OCI-LY7 (cell line): ENCODE measurements at regions not wholly inside any gene's neighbourhood (a gene's known extent, or its start where the extent isn't known, plus 50 kb on each side); places are given as distances from the start of the nearest gene placed in this dataset.
"Not testable (repeated sequence)": the region's sequence is repeated elsewhere in the genome, so short reads cannot be mapped to it uniquely, and the experiment has no call there.

Experiments used
- BruUV-seq: library from RNA; stranded (reverse); fragments of 400-500 nt; replicated peaks from 2 replicates; lab custom pipeline; 2021; lab: Mats Ljungman, UMichigan
- CTCF ChIA-PET: fragments of 300-600 bp; sonication (Branson Sonifier 250); formaldehyde crosslinking; loops from one replicate; lab custom pipeline; 2022; ENCODE audit warnings: antibody characterized with exemption; ENCODE audit not compliant: unreplicated experiment; lab: Charles Lee
- POLR2A ChIA-PET: fragments of 300-600 bp; sonication (Branson Sonifier 250); formaldehyde crosslinking; loops from one replicate; lab custom pipeline; 2022; ENCODE audit warnings: antibody characterized with exemption; lab: Charles Lee
- DNase-seq: peaks from one replicate; pipeline ENCODE4 v3.0.0-alpha.2; 2015; ENCODE audit warnings: low spot score
- H2AFZ ChIP-seq: fragments of 200-600 bp; sonication (generic), shearing (Covaris generic); 2 replicates; pipeline ENCODE4 v1.6.1; 2014; ENCODE audit warnings: mild to moderate bottlenecking, antibody characterized with exemption, low read length, moderate library complexity
- H3K27ac ChIP-seq: fragments of 200-600 bp; sonication (generic); 2 replicates; pipeline ENCODE4 v1.5.1; 2014; ENCODE audit warnings: mixed run types, low read depth, mild to moderate bottlenecking, moderate library complexity, low read length, inconsistent platforms; ENCODE audit not compliant: poor library complexity, severe bottlenecking
- H3K36me3 ChIP-seq: fragments of 200-600 bp; sonication (generic); 2 replicates; pipeline ENCODE4 v1.6.1; 2014; ENCODE audit warnings: mild to moderate bottlenecking, antibody characterized with exemption, low read length, moderate library complexity, mixed read lengths; ENCODE audit not compliant: insufficient read depth
- H3K4me1 ChIP-seq: fragments of 200-600 bp; sonication (generic); 2 replicates; pipeline ENCODE4 v1.5.1; 2014; ENCODE audit warnings: mild to moderate bottlenecking, low read length; ENCODE audit not compliant: insufficient read depth, poor library complexity, severe bottlenecking
- H3K4me2 ChIP-seq: fragments of 200-600 bp; sonication (generic); 2 replicates; pipeline ENCODE4 v1.6.1; 2014; ENCODE audit warnings: mild to moderate bottlenecking, low read length
- H3K4me3 ChIP-seq: fragments of 200-600 bp; sonication (generic); 2 replicates; pipeline ENCODE4 v1.5.1; 2014; ENCODE audit warnings: mild to moderate bottlenecking, low read depth, low read length; ENCODE audit not compliant: poor library complexity, severe bottlenecking
- H3K79me2 ChIP-seq: fragments of 200-600 bp; sonication (generic); 2 replicates; pipeline ENCODE4 v1.6.1; 2016; ENCODE audit warnings: low read depth, mild to moderate bottlenecking, low read length, moderate library complexity, mixed read lengths; ENCODE audit not compliant: insufficient read depth
- H3K9me2 ChIP-seq: fragments of 200-600 bp; sonication (generic); 2 replicates; pipeline ENCODE4 v1.6.1; 2016; ENCODE audit warnings: mild to moderate bottlenecking, low read length, mixed read lengths; ENCODE audit not compliant: insufficient read depth
- H3K9me3 ChIP-seq: fragments of 200-600 bp; sonication (generic); 2 replicates; pipeline ENCODE4 v1.6.1; 2014; ENCODE audit warnings: mild to moderate bottlenecking, mixed run types, low read length, mixed read lengths
- H4K20me1 ChIP-seq: fragments of 200-600 bp; sonication (generic); 2 replicates; pipeline ENCODE4 v1.6.1; 2014; ENCODE audit warnings: mild to moderate bottlenecking, antibody characterized with exemption, low read length, moderate library complexity, mixed read lengths; ENCODE audit not compliant: insufficient read depth
- EZH2phosphoT487 ChIP-seq: fragments of 200-600 bp; sonication (generic); IDR thresholded peaks from 2 replicates; pipeline ENCODE4 v1.6.1; 2018; ENCODE audit warnings: low read depth, borderline replicate concordance, mild to moderate bottlenecking, mixed run types, antibody characterized with exemption, low read length, moderate library complexity, mixed read lengths
- intact Hi-C: fragments of 100-400 bp; cut with micrococcal nuclease; formaldehyde crosslinking; loops from one replicate; pipeline ENCODE4 v1.10.0; 2022; ENCODE audit not compliant: unreplicated experiment
- TF ChIP-seq, protein P1 (sequence below): fragments of 200-600 bp; sonication (generic); conservative IDR thresholded peaks from 2 replicates; pipeline ENCODE4 v1.5.1; 2014; ENCODE audit warnings: mild to moderate bottlenecking, antibody characterized with exemption, low read length, moderate library complexity, mixed read lengths

GRCh38 chr9:86485359-86485758 lies 131.1 kb upstream of the TUT7 start:
- no peak for DNase-seq

DNA sequence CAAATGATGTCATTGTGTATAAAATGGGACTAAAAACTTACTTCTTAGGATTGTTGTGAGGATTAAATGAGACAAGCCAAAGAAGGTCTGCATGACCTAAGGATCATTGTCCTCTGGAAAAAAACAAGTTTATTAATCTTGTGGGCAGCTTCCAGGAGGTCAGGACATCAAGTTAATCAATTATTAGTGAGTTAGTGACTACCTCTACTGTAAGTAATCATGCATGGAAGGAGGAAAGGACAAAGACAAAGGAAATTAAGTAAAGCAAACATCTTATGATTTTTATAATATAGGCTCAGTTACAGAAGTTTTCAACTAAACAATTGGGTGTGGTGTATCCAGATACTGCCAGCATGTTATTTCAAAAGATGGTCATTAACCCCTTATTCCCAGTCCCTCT lies 129.3 kb upstream of the TUT7 start:
- intact Hi-C loops = loop anchor here (10.0 kb wide), 1 partner anchor 841 kb away; no protein-coding TSS in a partner anchor
- Histone ChIP-seq H3K4me1 (no peaks in the 10 kb centered on the region), H3K9me3 (0 out of 2 replicates have a peak, but pooled peaks cover 3% of the 10 kb centered on the region), H3K9me2 (no peaks in the 10 kb centered on the region), H3K79me2 (no peaks in the 10 kb centered on the region), H4K20me1 (no peaks in the 10 kb centered on the region), H3K27ac (no peak overlapping the region), H3K4me3 (no peak overlapping the region), H3K4me2 (no peak overlapping the region), H2AFZ (no peak overlapping the region), H3K36me3 (no peaks in the 10 kb centered on the region)
- TF ChIP-seq EZH2phosphoT487 = no peak
- TF ChIP-seq, protein P1, sequence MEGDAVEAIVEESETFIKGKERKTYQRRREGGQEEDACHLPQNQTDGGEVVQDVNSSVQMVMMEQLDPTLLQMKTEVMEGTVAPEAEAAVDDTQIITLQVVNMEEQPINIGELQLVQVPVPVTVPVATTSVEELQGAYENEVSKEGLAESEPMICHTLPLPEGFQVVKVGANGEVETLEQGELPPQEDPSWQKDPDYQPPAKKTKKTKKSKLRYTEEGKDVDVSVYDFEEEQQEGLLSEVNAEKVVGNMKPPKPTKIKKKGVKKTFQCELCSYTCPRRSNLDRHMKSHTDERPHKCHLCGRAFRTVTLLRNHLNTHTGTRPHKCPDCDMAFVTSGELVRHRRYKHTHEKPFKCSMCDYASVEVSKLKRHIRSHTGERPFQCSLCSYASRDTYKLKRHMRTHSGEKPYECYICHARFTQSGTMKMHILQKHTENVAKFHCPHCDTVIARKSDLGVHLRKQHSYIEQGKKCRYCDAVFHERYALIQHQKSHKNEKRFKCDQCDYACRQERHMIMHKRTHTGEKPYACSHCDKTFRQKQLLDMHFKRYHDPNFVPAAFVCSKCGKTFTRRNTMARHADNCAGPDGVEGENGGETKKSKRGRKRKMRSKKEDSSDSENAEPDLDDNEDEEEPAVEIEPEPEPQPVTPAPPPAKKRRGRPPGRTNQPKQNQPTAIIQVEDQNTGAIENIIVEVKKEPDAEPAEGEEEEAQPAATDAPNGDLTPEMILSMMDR = no peak
- BruUV-seq = no TSS peak
- ChIA-PET POLR2A (no interaction called here), CTCF (no interaction called here)
- DNase-seq = no peak

More at GRCh38 chr9:86485359-86485758, 131.1 kb upstream of the TUT7 start:
- ChIA-PET POLR2A (no interaction called here), CTCF (no interaction called here)
- BruUV-seq = no TSS peak
- peak overlapping the region; percentile 78; the same call in 1 of the 2 replicates for H2AFZ ChIP-seq
- no peaks in the 10 kb centered on the region for H3K36me3 ChIP-seq
- no peaks in the 10 kb centered on the region for H4K20me1 ChIP-seq
- no peaks in the 10 kb centered on the region for H3K4me1 ChIP-seq
- H3K9me3 ChIP-seq = 0 out of 2 replicates have a peak, but pooled peaks cover 3% of the 10 kb centered on the region
- no peak for TF ChIP-seq EZH2phosphoT487
- TF ChIP-seq, protein P1 = no peak
- no peak overlapping the region for H3K4me2 ChIP-seq
- H3K27ac ChIP-seq = no peak overlapping the region
- intact Hi-C loops = loop anchor here (10.0 kb wide), 1 partner anchor 839 kb away; no protein-coding TSS in a partner anchor
- H3K4me3 ChIP-seq = no peak overlapping the region
- H3K9me2 ChIP-seq = no peaks in the 10 kb centered on the region
- no peaks in the 10 kb centered on the region for H3K79me2 ChIP-seq

DNA sequence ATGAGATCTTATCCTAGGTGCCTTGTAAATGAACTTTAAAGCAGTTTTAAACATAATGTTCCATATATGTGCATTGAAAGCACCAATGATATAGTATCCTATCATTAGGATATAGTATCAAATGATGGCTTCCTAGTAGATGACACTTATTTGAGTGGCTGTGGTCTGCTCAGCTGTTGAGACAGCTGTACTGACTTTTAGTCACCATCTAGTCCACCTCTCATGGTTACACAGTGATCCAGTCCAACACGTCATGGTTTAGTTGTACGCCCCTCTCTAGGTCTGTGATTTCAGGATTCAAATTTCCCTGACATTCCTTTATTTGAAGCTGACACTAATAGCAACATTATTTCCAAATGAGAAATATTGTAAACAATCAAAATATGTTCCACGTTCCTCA lies 127.3 kb upstream of the TUT7 start:
- intact Hi-C loops = loop anchor here (10.0 kb wide), 1 partner anchor 843 kb away; no protein-coding TSS in a partner anchor
- H3K36me3 ChIP-seq = no peaks in the 10 kb centered on the region
- no peaks in the 10 kb centered on the region for H3K4me1 ChIP-seq
- no peak overlapping the region for H3K27ac ChIP-seq
- 0 out of 2 replicates have a peak, but pooled peaks cover 3% of the 10 kb centered on the region for H3K9me3 ChIP-seq
- TF ChIP-seq, protein P1 = no peak
- no peak for TF ChIP-seq EZH2phosphoT487
- no TSS peak for BruUV-seq
- H3K9me2 ChIP-seq = no peaks in the 10 kb centered on the region
- no peaks in the 10 kb centered on the region for H4K20me1 ChIP-seq
- ChIA-PET CTCF (no interaction called here), POLR2A (no interaction called here)
- no peaks in the 10 kb centered on the region for H3K79me2 ChIP-seq
- no peak overlapping the region for H2AFZ ChIP-seq
- DNase-seq = no peak
- H3K4me3 ChIP-seq = no peak overlapping the region
- no peak overlapping the region for H3K4me2 ChIP-seq

GRCh38 chr9:86475255-86475654 lies 121.0 kb upstream of the TUT7 start:
- H3K36me3 ChIP-seq, H3K27ac ChIP-seq, CTCF ChIA-PET, H3K4me2 ChIP-seq, BruUV-seq, H3K4me3 ChIP-seq, H3K79me2 ChIP-seq, H3K4me1 ChIP-seq, H3K9me2 ChIP-seq, H2AFZ ChIP-seq, DNase-seq, H4K20me1 ChIP-seq, POLR2A ChIA-PET, intact Hi-C loops, H3K9me3 ChIP-seq: not testable (repeated sequence)
